GM12873 (cell line): ENCODE measurements at regions not wholly inside any gene's neighbourhood (a gene's known extent, or its start where the extent isn't known, plus 50 kb on each side); places are given as distances from the start of the nearest gene placed in this dataset.

Source experiments
- CTCF ChIP-seq: IDR thresholded peaks from 2 replicates; pipeline ENCODE4 v1.5.1; 2012; ENCODE audit warnings: low read depth, mild to moderate bottlenecking, moderate library complexity, low read length, control low read depth; ENCODE audit not compliant: insufficient read depth; ENCODE audit errors: missing control alignments

GRCh38 chrX:63285375-63285774, 65.8 kb downstream of the SPIN4 start:
- no peak for TF ChIP-seq CTCF

GRCh38 chrX:63284659-63285058, 66.5 kb downstream of the SPIN4 start:
- no peak for TF ChIP-seq CTCF

GRCh38 chrX:63283348-63283747, 67.8 kb downstream of the SPIN4 start:
- TF ChIP-seq CTCF, result no peak

- no peak for TF ChIP-seq CTCF
Measured at GRCh38 chrX:63282828-63283227, 68.3 kb downstream of the SPIN4 start.

- no peak for TF ChIP-seq CTCF
Measured at GRCh38 chrX:63282077-63282476, 69.1 kb downstream of the SPIN4 start.

- TF ChIP-seq CTCF, result no peak
Measured at GRCh38 chrX:63281465-63281864, 69.7 kb downstream of the SPIN4 start.

GRCh38 chrX:63275127-63275526, 76.0 kb downstream of the SPIN4 start:
- TF ChIP-seq CTCF, result peak; percentile 74
